ENCODE measurements at regions not wholly inside any gene's neighbourhood (a gene's known extent, or its start where the extent isn't known, plus 50 kb on each side); places are given as distances from the start of the nearest gene placed in this dataset.
"Not testable (repeated sequence)": the region's sequence is repeated elsewhere in the genome, so short reads cannot be mapped to it uniquely, and the experiment has no call there.

DNA sequence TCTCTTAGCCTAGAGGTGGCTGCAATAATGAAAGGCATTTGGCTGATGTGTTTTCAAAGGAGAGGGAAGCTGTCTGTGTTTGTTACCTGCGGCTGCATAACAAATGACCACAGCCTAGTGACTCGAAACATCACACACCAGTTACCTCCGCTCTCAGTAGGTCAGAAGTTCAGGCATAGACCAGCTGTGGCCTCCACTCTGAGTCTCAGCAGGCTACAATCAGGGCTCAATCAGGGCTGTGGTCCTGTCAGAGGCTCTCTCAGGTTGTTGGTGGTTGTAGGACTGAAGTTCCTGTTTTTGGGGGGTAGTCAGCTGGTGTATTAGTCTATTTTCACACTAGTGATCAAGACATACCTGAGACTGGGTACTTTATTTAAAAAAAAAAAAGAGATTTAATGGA is 1381.5 kb downstream of the CDH12 start:
- TF ChIP-seq, protein P1, sequence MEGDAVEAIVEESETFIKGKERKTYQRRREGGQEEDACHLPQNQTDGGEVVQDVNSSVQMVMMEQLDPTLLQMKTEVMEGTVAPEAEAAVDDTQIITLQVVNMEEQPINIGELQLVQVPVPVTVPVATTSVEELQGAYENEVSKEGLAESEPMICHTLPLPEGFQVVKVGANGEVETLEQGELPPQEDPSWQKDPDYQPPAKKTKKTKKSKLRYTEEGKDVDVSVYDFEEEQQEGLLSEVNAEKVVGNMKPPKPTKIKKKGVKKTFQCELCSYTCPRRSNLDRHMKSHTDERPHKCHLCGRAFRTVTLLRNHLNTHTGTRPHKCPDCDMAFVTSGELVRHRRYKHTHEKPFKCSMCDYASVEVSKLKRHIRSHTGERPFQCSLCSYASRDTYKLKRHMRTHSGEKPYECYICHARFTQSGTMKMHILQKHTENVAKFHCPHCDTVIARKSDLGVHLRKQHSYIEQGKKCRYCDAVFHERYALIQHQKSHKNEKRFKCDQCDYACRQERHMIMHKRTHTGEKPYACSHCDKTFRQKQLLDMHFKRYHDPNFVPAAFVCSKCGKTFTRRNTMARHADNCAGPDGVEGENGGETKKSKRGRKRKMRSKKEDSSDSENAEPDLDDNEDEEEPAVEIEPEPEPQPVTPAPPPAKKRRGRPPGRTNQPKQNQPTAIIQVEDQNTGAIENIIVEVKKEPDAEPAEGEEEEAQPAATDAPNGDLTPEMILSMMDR (IDR thresholded peaks at IDR 0.05) = not testable (repeated sequence)
- not testable (repeated sequence) for TF ChIP-seq POLR2A (IDR thresholded peaks at IDR 0.05)
